Fibroblast of lung (primary cell): ENCODE measurements at regions not wholly inside any gene's neighbourhood (a gene's known extent, or its start where the extent isn't known, plus 50 kb on each side); places are given as distances from the start of the nearest gene placed in this dataset.

Experiments used
- EZH2 ChIP-seq: IDR thresholded peaks from 2 replicates; pipeline ENCODE4 v1.5.1; 2012; ENCODE audit warnings: low read length, control low read depth, mild to moderate bottlenecking; ENCODE audit errors: missing control alignments
- TF ChIP-seq, protein P1 (sequence below), 2 donors: IDR thresholded peaks in 1 of 2; conservative IDR thresholded peaks in 1 of 2; 1 replicate in 1 of 2; 2 replicates in 1 of 2; pipeline ENCODE4 v1.5.1; 2011 to 2012; ENCODE audit warnings: low read length in 2 of 2, control low read depth in 1 of 2, inconsistent platforms in 1 of 2, low read depth in 1 of 2, mild to moderate bottlenecking in 1 of 2

DNA sequence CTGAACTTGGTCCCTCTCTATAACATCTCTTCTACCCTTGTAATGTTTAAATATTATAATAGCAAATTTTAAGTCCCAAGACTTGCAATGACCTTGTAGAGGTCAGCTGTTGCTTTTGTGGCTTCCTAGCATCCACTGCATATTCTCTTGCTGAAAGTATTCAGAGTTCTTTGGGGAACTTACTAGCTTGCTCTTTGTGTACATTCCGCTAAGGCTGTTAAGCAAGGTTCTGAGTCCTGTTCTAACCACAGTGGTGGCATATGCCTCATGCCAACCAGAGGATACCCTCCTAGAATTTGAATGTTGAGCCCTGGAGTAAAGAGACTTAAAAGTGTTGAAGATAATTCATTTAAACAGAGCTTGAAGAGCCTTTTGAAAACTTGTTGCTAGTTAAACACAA is 570.9 kb downstream of the TLE1 start:
- TF ChIP-seq, protein P1, sequence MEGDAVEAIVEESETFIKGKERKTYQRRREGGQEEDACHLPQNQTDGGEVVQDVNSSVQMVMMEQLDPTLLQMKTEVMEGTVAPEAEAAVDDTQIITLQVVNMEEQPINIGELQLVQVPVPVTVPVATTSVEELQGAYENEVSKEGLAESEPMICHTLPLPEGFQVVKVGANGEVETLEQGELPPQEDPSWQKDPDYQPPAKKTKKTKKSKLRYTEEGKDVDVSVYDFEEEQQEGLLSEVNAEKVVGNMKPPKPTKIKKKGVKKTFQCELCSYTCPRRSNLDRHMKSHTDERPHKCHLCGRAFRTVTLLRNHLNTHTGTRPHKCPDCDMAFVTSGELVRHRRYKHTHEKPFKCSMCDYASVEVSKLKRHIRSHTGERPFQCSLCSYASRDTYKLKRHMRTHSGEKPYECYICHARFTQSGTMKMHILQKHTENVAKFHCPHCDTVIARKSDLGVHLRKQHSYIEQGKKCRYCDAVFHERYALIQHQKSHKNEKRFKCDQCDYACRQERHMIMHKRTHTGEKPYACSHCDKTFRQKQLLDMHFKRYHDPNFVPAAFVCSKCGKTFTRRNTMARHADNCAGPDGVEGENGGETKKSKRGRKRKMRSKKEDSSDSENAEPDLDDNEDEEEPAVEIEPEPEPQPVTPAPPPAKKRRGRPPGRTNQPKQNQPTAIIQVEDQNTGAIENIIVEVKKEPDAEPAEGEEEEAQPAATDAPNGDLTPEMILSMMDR (conservative IDR thresholded peaks at IDR 0.05 in 1 of 2, IDR thresholded peaks at IDR 0.05 in 1 of 2; ENCODE audit: low read depth in 1 of 2, low read length in 2 of 2) = no peak
- no peak for TF ChIP-seq EZH2
